ENCODE measurements at regions not wholly inside any gene's neighbourhood (a gene's known extent, or its start where the extent isn't known, plus 50 kb on each side); places are given as distances from the start of the nearest gene placed in this dataset.

- no peaks in the 10 kb centered on the region for H3K9me2 ChIP-seq
- no peaks in the 10 kb centered on the region; a peak in 1 of 4 replicates for H3K4me1 ChIP-seq (ENCODE audit: control insufficient read depth in 1 of 2, insufficient read depth in 2 of 2, low read depth in 1 of 2, low read length in 1 of 2)
- no peaks in the 10 kb centered on the region for H3F3A ChIP-seq (replicated peaks; ENCODE audit: insufficient read depth)
- no peak overlapping the region for H3K4me2 ChIP-seq
- POLR2A ChIA-PET: no interaction called here
- no peak for DNase-seq
- H3K36me3 ChIP-seq (replicated peaks in 1 of 2; ENCODE audit: control insufficient read depth in 1 of 2, insufficient read depth in 2 of 2, low read length in 1 of 2): no peaks in the 10 kb centered on the region
- H4K20me1 ChIP-seq (ENCODE audit: insufficient read depth): no peaks in the 10 kb centered on the region
- TF ChIP-seq TCF12 (IDR thresholded peaks at IDR 0.05): no peak
- TF ChIP-seq FOXJ3 (CRISPR knock-in tag; IDR thresholded peaks at IDR 0.05): no peak
- TF ChIP-seq RAD21 (IDR thresholded peaks at IDR 0.05; ENCODE audit: low read length): no peak
- no peak for TF ChIP-seq NRF1 (IDR thresholded peaks at IDR 0.05; ENCODE audit: low read depth, low read length)
- no peak for TF ChIP-seq TAF1 (IDR thresholded peaks at IDR 0.05; ENCODE audit: borderline replicate concordance, low read depth, low read length)
- no peak for TF ChIP-seq RXRA (IDR thresholded peaks at IDR 0.05; ENCODE audit: borderline replicate concordance, low read depth)
- no peak for TF ChIP-seq FOXM1 (IDR thresholded peaks at IDR 0.05; ENCODE audit: low read depth)
- TF ChIP-seq GATA2 (CRISPR knock-in tag; IDR thresholded peaks at IDR 0.05): no peak
- TF ChIP-seq MXI1 (IDR thresholded peaks at IDR 0.05; ENCODE audit: low read depth, low read length): no peak
- no peak for TF ChIP-seq SMC3 (IDR thresholded peaks at IDR 0.05; ENCODE audit: low read depth, low read length)
- TF ChIP-seq, protein P1, sequence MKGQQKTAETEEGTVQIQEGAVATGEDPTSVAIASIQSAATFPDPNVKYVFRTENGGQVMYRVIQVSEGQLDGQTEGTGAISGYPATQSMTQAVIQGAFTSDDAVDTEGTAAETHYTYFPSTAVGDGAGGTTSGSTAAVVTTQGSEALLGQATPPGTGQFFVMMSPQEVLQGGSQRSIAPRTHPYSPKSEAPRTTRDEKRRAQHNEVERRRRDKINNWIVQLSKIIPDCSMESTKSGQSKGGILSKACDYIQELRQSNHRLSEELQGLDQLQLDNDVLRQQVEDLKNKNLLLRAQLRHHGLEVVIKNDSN (IDR thresholded peaks at IDR 0.05; ENCODE audit: borderline replicate concordance, low read depth): no peak
- no peak overlapping the region for H3K9ac ChIP-seq
- H2AFZ ChIP-seq (ENCODE audit: low read depth): no peak overlapping the region
- H3K4me3 ChIP-seq (ENCODE audit: low read depth in 2 of 2, low read length in 1 of 2): no peak overlapping the region
- WGBS (ENCODE audit: low lambda C conversion rate): 55% methylated on average over 9 of the region's 9 CpGs
- no peak overlapping the region for H3K27ac ChIP-seq (ENCODE audit: low read depth in 2 of 2, low read length in 1 of 2)
- no peaks in the 10 kb centered on the region for H3K9me3 ChIP-seq
- no peaks in the 10 kb centered on the region for H3K27me3 ChIP-seq (ENCODE audit: insufficient read depth)
- H3K79me2 ChIP-seq (ENCODE audit: insufficient read depth): no peaks in the 10 kb centered on the region
- CTCF ChIA-PET: no interaction called here
These were observed 181.5 kb downstream of the SLCO4C1 start for GRCh38 chr5:102114525-102115069.

- no peak overlapping the region for H2AFZ ChIP-seq (ENCODE audit: low read depth)
- H3K36me3 ChIP-seq (replicated peaks in 1 of 2; ENCODE audit: control insufficient read depth in 1 of 2, insufficient read depth in 2 of 2, low read length in 1 of 2): no peaks in the 10 kb centered on the region
- no peaks in the 10 kb centered on the region for H4K20me1 ChIP-seq (ENCODE audit: insufficient read depth)
- H3K9ac ChIP-seq: no peak overlapping the region
- POLR2A ChIA-PET: no interaction called here
- no peaks in the 10 kb centered on the region for H3K27me3 ChIP-seq (ENCODE audit: insufficient read depth)
- no peak overlapping the region for H3K4me2 ChIP-seq
- CTCF ChIA-PET: no interaction called here
- H3K27ac ChIP-seq (ENCODE audit: low read depth in 2 of 2, low read length in 1 of 2): no peak overlapping the region
- H3K4me1 ChIP-seq (ENCODE audit: control insufficient read depth in 1 of 2, insufficient read depth in 2 of 2, low read depth in 1 of 2, low read length in 1 of 2): no peaks in the 10 kb centered on the region; a peak in 1 of 4 replicates
- no peak for DNase-seq
- 17% methylated on average over 1 of the region's 3 CpGs for WGBS (ENCODE audit: low lambda C conversion rate)
- no peak overlapping the region for H3K4me3 ChIP-seq (ENCODE audit: low read depth in 2 of 2, low read length in 1 of 2)
- no peaks in the 10 kb centered on the region for H3K79me2 ChIP-seq (ENCODE audit: insufficient read depth)
- H3F3A ChIP-seq (replicated peaks; ENCODE audit: insufficient read depth): no peaks in the 10 kb centered on the region
- no peaks in the 10 kb centered on the region for H3K9me2 ChIP-seq
- no peaks in the 10 kb centered on the region for H3K9me3 ChIP-seq
- TF ChIP-seq MEF2A (IDR thresholded peaks at IDR 0.05; ENCODE audit: borderline replicate concordance, low read depth) (no peak), YY1 (IDR thresholded peaks at IDR 0.05; ENCODE audit: low read depth) (no peak), GABPA (IDR thresholded peaks at IDR 0.05; ENCODE audit: low read depth) (no peak), EZH2phosphoT487 (IDR thresholded peaks at IDR 0.05; ENCODE audit: borderline replicate concordance, low read depth) (no peak), GATA2 (CRISPR knock-in tag; IDR thresholded peaks at IDR 0.05) (no peak), EP300 (IDR thresholded peaks at IDR 0.05; ENCODE audit: borderline replicate concordance in 1 of 2, low read depth in 1 of 2, low read length in 1 of 2) (no peak), REST (IDR thresholded peaks at IDR 0.05; ENCODE audit: low read depth, low read length) (no peak), RXRA (IDR thresholded peaks at IDR 0.05; ENCODE audit: borderline replicate concordance, low read depth) (no peak), JUND (IDR thresholded peaks at IDR 0.05) (no peak), POLR2AphosphoS5 (IDR thresholded peaks at IDR 0.05; ENCODE audit: low read depth, low read length) (no peak)
- TF ChIP-seq, protein P2, sequence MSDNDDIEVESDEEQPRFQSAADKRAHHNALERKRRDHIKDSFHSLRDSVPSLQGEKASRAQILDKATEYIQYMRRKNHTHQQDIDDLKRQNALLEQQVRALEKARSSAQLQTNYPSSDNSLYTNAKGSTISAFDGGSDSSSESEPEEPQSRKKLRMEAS (IDR thresholded peaks at IDR 0.05; ENCODE audit: low read depth): no peak
- TF ChIP-seq, protein P3, sequence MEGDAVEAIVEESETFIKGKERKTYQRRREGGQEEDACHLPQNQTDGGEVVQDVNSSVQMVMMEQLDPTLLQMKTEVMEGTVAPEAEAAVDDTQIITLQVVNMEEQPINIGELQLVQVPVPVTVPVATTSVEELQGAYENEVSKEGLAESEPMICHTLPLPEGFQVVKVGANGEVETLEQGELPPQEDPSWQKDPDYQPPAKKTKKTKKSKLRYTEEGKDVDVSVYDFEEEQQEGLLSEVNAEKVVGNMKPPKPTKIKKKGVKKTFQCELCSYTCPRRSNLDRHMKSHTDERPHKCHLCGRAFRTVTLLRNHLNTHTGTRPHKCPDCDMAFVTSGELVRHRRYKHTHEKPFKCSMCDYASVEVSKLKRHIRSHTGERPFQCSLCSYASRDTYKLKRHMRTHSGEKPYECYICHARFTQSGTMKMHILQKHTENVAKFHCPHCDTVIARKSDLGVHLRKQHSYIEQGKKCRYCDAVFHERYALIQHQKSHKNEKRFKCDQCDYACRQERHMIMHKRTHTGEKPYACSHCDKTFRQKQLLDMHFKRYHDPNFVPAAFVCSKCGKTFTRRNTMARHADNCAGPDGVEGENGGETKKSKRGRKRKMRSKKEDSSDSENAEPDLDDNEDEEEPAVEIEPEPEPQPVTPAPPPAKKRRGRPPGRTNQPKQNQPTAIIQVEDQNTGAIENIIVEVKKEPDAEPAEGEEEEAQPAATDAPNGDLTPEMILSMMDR (IDR thresholded peaks at IDR 0.05): no peak
- TF ChIP-seq, protein P1 (IDR thresholded peaks at IDR 0.05; ENCODE audit: borderline replicate concordance, low read depth): no peak
These were observed 188.2 kb downstream of the SLCO4C1 start for GRCh38 chr5:102107865-102108264.

Measured in SK-N-SH (cell line).